HepG2 (cell line): ENCODE measurements at regions not wholly inside any gene's neighbourhood (a gene's known extent, or its start where the extent isn't known, plus 50 kb on each side); places are given as distances from the start of the nearest gene placed in this dataset.
A peak's percentile ranks its signal among the peaks of the same experiment; 100 is the strongest.

Experiments
- KDM4B ChIP-seq: sonication (generic); formaldehyde crosslinking; IDR thresholded peaks from 2 replicates; pipeline ENCODE4 v1.4.0; 2020; ENCODE audit warnings: missing genetic modification reagents
- RAD21 ChIP-seq: fragments of 450-650 bp; formaldehyde crosslinking; IDR thresholded peaks from 2 replicates; pipeline ENCODE4 v1.5.0; 2020; ENCODE audit warnings: mild to moderate bottlenecking
- TF ChIP-seq, protein P1 (sequence below): sonication (generic); formaldehyde crosslinking; IDR thresholded peaks from 2 replicates; pipeline ENCODE4 v1.5.0; 2020; ENCODE audit warnings: missing genetic modification reagents
- TF ChIP-seq, protein P2 (sequence below): IDR thresholded peaks from 2 replicates; pipeline ENCODE4 v1.6.1; 2016; ENCODE audit warnings: low read depth, missing genetic modification reagents, missing compliant biosample characterization

DNA sequence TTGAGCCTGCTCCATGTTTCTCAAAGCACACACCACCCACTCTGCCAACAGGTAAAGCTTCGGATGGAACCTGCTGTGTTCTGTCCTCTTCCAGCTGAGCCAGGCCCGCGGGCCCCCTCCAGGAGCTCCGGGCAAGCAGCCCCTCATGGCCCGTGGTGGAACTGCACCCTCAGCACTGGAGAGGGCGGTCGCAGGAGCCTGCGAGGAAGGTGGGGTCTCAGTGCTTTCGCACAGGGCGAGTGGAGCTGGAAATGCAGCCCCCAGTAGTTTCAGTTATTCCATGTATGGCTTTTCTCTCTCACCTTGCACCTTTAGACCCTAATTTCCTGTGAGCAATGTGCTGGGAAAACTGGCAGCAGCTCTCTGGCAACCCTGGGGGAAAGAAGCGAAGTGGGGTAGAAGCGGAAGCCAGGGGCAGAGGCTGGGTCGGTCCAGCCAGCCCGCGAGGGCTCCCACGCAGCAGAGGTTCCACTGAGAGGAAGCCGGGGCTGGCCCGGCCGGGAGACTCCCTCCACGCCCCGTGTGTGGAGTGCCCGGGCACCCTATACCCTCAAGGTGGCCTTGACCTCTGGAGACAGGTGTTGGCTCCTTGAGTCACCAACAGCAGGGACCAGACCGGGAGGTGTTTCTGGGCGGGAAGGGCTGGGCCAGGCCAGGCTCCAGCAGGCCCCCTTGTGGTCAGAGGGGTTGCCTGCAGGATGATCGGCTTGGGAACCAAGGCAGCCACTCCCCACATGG is 119.9 kb upstream of the TMEM45B start (continued):
- TF ChIP-seq, protein P1, sequence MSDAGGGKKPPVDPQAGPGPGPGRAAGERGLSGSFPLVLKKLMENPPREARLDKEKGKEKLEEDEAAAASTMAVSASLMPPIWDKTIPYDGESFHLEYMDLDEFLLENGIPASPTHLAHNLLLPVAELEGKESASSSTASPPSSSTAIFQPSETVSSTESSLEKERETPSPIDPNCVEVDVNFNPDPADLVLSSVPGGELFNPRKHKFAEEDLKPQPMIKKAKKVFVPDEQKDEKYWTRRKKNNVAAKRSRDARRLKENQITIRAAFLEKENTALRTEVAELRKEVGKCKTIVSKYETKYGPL (CRISPR knock-in tag) = no peak
- TF ChIP-seq KDM4B (no peak), RAD21 (CRISPR knock-in tag) (0 out of 2 replicates have a peak, but pooled peaks have one; percentile 41)
- TF ChIP-seq, protein P2, sequence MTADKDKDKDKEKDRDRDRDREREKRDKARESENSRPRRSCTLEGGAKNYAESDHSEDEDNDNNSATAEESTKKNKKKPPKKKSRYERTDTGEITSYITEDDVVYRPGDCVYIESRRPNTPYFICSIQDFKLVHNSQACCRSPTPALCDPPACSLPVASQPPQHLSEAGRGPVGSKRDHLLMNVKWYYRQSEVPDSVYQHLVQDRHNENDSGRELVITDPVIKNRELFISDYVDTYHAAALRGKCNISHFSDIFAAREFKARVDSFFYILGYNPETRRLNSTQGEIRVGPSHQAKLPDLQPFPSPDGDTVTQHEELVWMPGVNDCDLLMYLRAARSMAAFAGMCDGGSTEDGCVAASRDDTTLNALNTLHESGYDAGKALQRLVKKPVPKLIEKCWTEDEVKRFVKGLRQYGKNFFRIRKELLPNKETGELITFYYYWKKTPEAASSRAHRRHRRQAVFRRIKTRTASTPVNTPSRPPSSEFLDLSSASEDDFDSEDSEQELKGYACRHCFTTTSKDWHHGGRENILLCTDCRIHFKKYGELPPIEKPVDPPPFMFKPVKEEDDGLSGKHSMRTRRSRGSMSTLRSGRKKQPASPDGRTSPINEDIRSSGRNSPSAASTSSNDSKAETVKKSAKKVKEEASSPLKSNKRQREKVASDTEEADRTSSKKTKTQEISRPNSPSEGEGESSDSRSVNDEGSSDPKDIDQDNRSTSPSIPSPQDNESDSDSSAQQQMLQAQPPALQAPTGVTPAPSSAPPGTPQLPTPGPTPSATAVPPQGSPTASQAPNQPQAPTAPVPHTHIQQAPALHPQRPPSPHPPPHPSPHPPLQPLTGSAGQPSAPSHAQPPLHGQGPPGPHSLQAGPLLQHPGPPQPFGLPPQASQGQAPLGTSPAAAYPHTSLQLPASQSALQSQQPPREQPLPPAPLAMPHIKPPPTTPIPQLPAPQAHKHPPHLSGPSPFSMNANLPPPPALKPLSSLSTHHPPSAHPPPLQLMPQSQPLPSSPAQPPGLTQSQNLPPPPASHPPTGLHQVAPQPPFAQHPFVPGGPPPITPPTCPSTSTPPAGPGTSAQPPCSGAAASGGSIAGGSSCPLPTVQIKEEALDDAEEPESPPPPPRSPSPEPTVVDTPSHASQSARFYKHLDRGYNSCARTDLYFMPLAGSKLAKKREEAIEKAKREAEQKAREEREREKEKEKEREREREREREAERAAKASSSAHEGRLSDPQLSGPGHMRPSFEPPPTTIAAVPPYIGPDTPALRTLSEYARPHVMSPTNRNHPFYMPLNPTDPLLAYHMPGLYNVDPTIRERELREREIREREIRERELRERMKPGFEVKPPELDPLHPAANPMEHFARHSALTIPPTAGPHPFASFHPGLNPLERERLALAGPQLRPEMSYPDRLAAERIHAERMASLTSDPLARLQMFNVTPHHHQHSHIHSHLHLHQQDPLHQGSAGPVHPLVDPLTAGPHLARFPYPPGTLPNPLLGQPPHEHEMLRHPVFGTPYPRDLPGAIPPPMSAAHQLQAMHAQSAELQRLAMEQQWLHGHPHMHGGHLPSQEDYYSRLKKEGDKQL (CRISPR knock-in tag) = no peak
